Activated T-helper 9 cell treated with anti-CD3 and anti-CD28 coated beads, Interleukin-2, amount 50 U/mL, for 16 hours (primary cell): ENCODE measurements at regions not wholly inside any gene's neighbourhood (a gene's known extent, or its start where the extent isn't known, plus 50 kb on each side); places are given as distances from the start of the nearest gene placed in this dataset.
A peak's percentile ranks its signal among the peaks of the same experiment; 100 is the strongest.
"Not testable (repeated sequence)": the region's sequence is repeated elsewhere in the genome, so short reads cannot be mapped to it uniquely, and the experiment has no call there.

Experiments used
- DNase-seq: peaks from one replicate; pipeline ENCODE4 v3.0.0-alpha.2; 2020; ENCODE audit warnings: low read depth

- DNase-seq: no peak
Observed at GRCh38 chr6:137655291-137655690, 161.1 kb upstream of the OLIG3 start.

- DNase-seq: no peak
Observed at GRCh38 chr6:137656735-137657134, 162.5 kb upstream of the OLIG3 start.

GRCh38 chr6:137657351-137657911 lies 163.2 kb upstream of the OLIG3 start:
- DNase-seq: no peak

- no peak for DNase-seq
Observed at GRCh38 chr6:137658287-137658686, 164.1 kb upstream of the OLIG3 start.

- DNase-seq: no peak
Observed at GRCh38 chr6:137659871-137660270, 165.7 kb upstream of the OLIG3 start.

GRCh38 chr6:137660296-137660731 lies 166.1 kb upstream of the OLIG3 start:
- no peak for DNase-seq

- DNase-seq: peak; percentile 15
Observed at GRCh38 chr6:137661601-137662000, 167.4 kb upstream of the OLIG3 start.

- DNase-seq: no peak
Observed at GRCh38 chr6:137664183-137664582, 170.0 kb upstream of the OLIG3 start.

- DNase-seq: no peak
Observed at GRCh38 chr6:137665342-137665934, 171.2 kb upstream of the OLIG3 start.

GRCh38 chr6:137666202-137666774 lies 172.1 kb upstream of the OLIG3 start:
- DNase-seq: no peak

GRCh38 chr6:137673603-137674002 lies 179.4 kb upstream of the OLIG3 start:
- no peak for DNase-seq

- no peak for DNase-seq
Observed at GRCh38 chr6:137676888-137677287, 182.7 kb upstream of the OLIG3 start.

- DNase-seq: no peak
Observed at GRCh38 chr6:137677709-137678108, 183.5 kb upstream of the OLIG3 start.

GRCh38 chr6:137678451-137678850 lies 184.3 kb upstream of the OLIG3 start:
- DNase-seq: no peak

GRCh38 chr6:137680705-137681346 lies 186.2 kb upstream of the TNFAIP3 start:
- no peak for DNase-seq

- no peak for DNase-seq
Observed at GRCh38 chr6:137681445-137682009, 185.5 kb upstream of the TNFAIP3 start.

- DNase-seq: not testable (repeated sequence)
Observed at GRCh38 chr6:137682658-137683057, 184.4 kb upstream of the TNFAIP3 start.

GRCh38 chr6:137683916-137684315 lies 183.1 kb upstream of the TNFAIP3 start:
- no peak for DNase-seq

- DNase-seq: no peak
Observed at GRCh38 chr6:137685798-137686375, 181.2 kb upstream of the TNFAIP3 start.

- no peak for DNase-seq
Observed at GRCh38 chr6:137687818-137688217, 179.2 kb upstream of the TNFAIP3 start.

- no peak for DNase-seq
Observed at GRCh38 chr6:137688230-137688971, 178.7 kb upstream of the TNFAIP3 start.

- DNase-seq: no peak
Observed at GRCh38 chr6:137689377-137689776, 177.7 kb upstream of the TNFAIP3 start.
